ENCODE measurements at regions not wholly inside any gene's neighbourhood (a gene's known extent, or its start where the extent isn't known, plus 50 kb on each side); places are given as distances from the start of the nearest gene placed in this dataset.

GRCh38 chr5:108436696-108437095 is 54.8 kb upstream of the FBXL17 start:
- DNase-seq = no peak

- DNase-seq = no peak
Measured at GRCh38 chr5:108433600-108433999, 51.7 kb upstream of the FBXL17 start.

GRCh38 chr5:108432024-108432423 is 50.1 kb upstream of the FBXL17 start:
- no peak for DNase-seq

Data from stimulated activated naive CD4-positive, alpha-beta T cell (primary cell).